HG02678 (cell line): ENCODE measurements at regions not wholly inside any gene's neighbourhood (a gene's known extent, or its start where the extent isn't known, plus 50 kb on each side); places are given as distances from the start of the nearest gene placed in this dataset.

ENCODE experiments used
- ATAC-seq: cut with Tn5 transposase; IDR thresholded peaks from one replicate; pipeline ENCODE4 v1.9.1; 2021; ENCODE audit warnings: mild to moderate bottlenecking, moderate library complexity; ENCODE audit not compliant: unreplicated experiment

DNA sequence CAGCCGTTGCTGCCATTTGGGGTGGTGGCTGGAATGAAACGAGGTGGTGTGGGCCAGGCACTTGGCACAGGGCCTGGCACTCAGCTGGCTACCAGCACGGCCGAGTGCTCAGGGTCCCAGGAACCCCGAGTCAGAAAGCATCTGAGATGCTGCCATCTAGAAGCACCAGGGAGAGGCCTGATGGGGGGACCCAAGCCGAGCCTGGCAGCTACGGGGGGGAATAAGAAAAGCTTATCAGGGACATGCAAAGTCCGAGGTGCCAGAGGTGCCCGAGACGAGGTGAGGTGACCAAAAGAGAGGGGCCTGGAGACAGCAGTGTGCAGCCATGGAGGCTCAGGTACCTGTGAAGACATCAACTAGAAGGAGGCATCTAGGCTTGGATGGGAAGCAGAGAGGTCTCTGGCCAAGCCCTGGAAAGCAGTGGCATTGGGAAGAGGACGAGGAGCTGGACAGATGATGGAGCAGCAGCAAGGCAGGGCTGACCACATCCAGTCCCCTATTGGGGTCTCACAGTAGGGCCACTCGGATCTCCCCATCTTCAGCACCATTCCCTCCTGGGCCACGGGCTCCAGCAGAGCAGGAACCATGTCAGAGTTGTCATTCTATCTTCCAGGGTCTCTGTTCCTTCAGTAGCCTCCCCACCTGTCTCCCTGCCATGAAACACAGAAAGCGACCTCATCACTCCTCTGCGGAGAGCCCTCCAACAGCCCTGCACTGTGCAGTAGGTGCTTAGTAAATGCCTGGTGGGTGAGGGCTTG is 59.3 kb upstream of the DIO3 start:
- ATAC-seq = no peak

DNA sequence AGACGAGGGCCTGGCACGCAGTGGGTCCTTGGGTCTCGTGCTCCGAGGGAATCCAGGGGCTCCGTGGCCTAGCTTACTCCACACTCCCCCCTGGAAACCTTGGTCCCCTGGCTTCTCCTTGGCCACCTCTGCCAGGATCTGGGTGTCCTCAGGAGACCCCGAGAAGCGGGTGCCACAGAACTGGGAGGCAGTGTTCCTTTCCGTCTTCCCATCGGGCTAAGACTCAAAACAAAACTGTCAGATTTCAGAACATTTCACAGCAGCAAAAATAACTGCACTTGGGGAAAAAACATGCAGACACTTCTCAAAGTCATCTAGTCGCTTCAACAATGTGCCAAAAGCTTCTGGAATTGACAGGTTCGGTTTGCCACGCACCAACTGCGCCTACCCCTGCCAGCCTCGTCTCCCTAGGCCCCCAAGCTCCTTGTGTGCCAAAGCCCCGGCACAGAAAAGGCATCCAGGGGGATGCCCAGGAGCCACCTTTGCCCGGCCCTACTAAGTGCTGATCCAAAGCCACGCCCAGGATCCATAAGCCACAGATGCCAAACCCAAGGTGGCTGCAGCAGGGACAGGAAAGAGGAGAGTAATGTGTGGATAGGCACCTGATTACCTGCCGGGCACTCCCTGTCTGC is 58.4 kb upstream of the DIO3 start:
- no peak for ATAC-seq

GRCh38 chr14:101503431-101504095 is 57.7 kb upstream of the DIO3 start:
- ATAC-seq = no peak

DNA sequence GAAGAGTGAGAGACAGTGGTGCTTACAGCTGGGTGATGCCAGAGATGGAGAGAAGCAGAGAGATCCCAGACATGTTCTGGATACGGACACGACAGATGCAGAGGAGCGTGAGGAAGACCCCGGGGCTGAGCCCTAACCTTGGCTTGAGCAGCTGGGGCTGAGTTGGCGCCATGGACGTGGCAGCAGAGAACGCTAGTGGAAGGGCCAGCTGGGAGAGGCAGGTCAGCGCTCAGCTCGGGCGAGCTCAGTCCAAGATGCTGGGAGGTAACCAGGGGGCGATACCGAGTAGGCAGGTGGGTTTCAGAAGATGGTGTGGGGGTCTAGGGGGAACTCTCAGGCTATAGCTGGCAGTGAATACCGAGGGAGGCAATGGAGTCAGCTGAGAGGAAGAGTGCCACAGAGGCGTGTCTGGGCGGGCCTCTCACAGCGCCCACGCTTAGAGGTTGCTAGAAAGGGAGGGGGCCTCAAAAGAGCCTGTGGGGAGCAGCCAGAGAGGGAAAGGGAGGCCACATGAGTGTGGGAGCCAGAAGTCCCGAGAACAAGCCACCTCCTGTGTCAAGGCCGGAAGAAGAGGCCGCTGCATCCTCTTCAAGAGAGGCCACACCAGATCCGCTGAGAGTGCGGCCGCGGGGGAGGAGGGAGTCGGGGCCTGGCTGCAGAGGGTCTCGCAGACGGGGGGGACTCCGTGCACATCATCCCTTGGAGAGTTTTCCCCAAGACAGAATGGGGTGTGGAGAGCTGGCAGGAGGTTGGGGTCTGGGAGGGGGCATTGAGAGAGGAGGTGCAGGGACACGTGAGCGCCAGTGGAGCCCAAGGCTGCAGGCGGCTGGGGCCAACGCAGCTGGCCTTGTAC is 57.0 kb upstream of the DIO3 start:
- no peak for ATAC-seq

DNA sequence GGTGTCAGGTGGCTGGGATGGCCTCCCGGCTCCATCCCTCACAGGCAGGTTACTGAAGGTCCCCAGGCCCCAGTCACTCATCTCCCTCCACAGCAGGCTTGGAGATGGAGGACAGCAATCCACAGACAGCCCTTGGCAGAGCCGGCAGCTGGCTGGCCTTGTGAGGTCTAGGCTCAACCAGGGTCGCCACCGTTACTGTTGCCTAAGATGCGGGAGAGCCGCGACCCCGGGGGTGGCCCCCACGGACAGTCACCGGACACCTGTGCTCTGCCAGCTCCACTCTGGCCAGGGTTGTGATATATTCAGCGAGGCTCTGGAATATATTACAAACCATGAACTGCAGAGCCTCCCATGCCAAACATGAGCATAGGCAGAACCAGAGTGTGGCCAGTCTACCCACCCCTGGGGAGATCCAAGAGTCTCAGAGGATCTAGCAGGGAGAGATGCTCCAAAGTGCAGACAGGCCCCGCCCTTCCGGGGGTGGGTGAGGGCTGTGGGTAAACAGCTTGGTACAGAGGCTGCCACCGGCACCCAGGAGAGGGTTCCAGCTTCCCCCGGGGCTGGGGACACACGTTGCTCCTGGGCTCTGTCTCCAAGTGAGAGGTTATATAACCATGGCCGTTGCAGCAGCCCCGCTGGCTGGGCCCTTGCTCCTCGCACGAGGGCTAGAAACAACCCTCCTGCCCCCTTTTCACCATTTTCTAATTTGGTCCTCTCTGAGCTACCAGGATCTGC is 55.9 kb upstream of the DIO3 start:
- no peak for ATAC-seq

- ATAC-seq = no peak
Observed at GRCh38 chr14:101506211-101506925, 54.9 kb upstream of the DIO3 start.

DNA sequence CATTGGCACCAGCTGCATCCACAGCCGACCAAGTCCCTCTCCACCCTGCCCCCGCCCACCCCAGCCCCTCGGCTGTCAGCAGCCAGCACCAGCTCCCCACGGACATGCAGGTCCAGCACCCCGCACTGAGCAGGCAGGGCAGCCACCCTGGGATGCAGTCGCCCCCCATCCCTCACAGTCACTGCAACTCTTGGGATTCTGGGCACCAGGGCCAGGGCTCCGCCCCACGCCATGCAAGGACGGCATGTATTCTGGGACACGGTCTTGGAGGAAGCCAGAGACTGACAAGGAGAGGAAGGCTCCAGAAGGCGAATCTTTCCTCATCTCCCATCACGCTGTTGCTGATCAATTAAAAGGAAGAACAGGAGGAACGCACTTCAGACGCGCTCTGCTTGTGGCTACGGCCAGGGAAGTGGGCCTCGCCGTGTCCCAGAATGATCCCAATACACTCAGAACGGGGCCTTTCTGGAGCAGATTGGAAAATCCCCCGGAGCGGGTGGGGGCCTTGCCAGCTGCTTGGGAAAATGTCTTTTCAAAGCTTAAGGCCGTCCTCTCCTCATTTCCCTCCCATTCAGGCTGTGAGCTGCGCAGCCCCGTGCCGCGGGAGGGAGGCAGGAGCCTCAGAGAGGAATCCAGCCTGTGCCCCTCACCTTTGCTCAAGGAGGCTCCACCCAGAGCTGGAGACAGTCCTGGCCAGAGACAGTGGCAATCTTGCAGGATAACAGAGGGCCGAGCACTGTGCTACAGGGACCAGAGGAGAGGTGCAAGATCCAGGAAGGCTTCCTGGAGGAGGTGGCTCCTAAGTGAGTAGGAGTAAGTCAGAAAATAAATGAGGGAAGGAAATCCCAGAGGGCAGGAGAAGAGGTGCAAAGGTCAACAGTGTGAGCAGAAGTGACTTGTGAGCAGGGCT is 54.1 kb upstream of the DIO3 start:
- no peak for ATAC-seq

GRCh38 chr14:101507836-101508150 is 53.5 kb upstream of the DIO3 start:
- no peak for ATAC-seq

DNA sequence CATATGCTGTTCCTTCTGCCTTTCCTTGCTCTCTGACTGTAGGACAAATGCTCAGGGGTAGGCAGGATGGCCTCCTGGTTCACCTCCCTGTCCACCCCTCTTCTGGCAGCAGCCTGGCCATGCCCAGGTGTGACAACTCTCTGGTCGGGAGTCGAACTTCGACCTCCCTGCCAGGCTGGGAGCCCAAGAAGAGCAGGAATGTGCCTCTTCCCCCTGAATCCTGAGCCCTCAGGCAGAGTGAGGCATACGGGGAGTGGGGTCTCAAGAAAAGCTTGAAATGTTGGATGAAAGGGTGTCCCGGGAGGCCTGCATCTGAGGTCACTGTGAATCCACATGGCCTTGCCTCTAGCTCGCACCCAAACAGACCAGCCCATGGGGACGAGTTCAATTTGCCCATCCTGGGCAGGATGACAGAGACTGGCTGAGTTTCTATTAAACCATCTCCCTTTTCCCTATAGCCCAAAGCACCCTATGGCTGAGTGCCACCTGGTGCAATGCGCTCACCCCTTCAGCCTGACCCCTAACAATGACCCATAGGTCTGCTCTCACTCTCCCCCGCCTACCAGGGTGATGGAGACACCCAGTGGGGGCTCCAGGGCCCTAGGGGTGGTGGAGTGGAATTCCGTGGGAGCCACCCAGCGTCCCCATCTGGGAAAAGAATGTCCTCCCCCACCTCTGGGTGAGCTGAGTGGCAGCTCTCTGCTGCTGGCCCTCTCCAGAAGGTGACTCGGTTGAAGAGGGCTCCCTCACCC is 52.9 kb upstream of the DIO3 start:
- ATAC-seq = no peak

- ATAC-seq = no peak
Observed at GRCh38 chr14:101508948-101509729, 52.2 kb upstream of the DIO3 start.

DNA sequence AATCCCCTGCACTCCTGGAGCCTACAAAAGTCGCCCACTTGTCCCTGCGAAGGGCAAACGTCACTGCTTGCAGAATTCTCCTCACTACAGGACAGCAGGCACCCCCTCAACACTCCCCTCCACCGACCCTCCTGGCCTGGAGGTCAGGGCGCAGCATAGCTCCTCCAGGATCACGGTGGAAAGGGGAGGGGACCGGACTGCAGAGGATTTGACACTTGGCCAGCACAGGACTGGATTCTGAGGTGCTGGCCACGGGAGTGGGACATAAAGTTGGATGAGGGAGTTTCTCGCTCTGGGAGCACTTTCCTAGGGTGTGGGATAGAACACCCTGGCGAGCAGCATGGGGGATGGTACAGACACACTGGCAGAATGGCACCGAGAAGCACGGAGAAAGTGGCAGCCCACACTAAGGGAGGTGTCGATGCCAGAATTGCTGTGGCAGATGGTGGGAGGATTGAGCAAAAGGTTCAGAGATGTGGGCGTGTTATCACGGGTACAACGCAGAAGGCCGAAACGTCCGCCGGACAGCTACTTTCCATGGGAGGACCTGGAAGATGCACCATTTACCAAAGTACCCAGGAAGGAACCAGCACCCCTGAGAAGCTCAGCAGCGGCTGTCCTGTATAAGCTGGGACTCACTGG is 51.4 kb upstream of the DIO3 start:
- no peak for ATAC-seq

DNA sequence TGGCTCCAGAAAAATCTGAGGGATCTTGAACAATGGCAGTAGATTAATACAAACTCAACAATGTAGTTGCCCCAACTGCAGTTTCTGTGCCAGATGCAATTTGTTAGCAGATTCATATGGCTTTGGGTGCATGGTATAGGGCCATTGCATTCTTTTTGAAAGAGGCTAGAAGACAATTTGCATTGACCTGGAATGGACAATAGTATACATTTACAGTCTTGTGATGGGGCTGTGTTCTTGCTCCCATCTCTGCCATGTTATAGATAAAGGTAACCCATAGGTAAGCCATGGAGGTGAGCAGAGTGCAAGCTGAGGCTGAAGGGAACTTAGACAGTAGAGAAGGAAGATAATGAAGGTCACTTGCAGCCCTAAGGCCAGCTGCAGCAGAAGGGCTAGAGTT is 50.1 kb upstream of the DIO3 start:
- ATAC-seq = no peak
